ACC112 (cell line): ENCODE measurements at regions not wholly inside any gene's neighbourhood (a gene's known extent, or its start where the extent isn't known, plus 50 kb on each side); places are given as distances from the start of the nearest gene placed in this dataset.

ENCODE experiments used
- H2AFZ ChIP-seq: fragments of 200-600 bp; sonication (generic); one replicate; pipeline ENCODE4 v1.6.0; 2017; ENCODE audit warnings: antibody characterized with exemption, low read length; ENCODE audit not compliant: unreplicated experiment
- H3K27ac ChIP-seq: fragments of 200-600 bp; sonication (generic); 2 replicates; pipeline ENCODE4 v1.5.1; 2014; ENCODE audit warnings: low read depth, mild to moderate bottlenecking, antibody characterized with exemption, low read length, moderate library complexity
- H3K27me3 ChIP-seq: fragments of 200-600 bp; sonication (generic); 2 replicates; pipeline ENCODE4 v1.6.1; 2014; ENCODE audit warnings: mild to moderate bottlenecking, antibody characterized with exemption, low read length, moderate library complexity, mixed read lengths; ENCODE audit not compliant: insufficient read depth
- H3K36me3 ChIP-seq: fragments of 200-600 bp; sonication (generic); 2 replicates; pipeline ENCODE4 v1.6.1; 2016; ENCODE audit warnings: mild to moderate bottlenecking, antibody characterized with exemption, low read length, moderate library complexity, mixed read lengths; ENCODE audit not compliant: insufficient read depth
- H3K4me1 ChIP-seq: fragments of 200-600 bp; sonication (generic); one replicate; pipeline ENCODE4 v1.6.1; 2016; ENCODE audit warnings: low read length, mixed read lengths; ENCODE audit not compliant: insufficient read depth, unreplicated experiment, control insufficient read depth
- H3K4me3 ChIP-seq: fragments of 200-600 bp; sonication (generic); 2 replicates; pipeline ENCODE4 v1.5.1; 2014; ENCODE audit warnings: mild to moderate bottlenecking, low read depth, low read length
- H3K79me2 ChIP-seq: fragments of 200-600 bp; sonication (generic); one replicate; pipeline ENCODE4 v1.6.0; 2016; ENCODE audit warnings: low read length; ENCODE audit not compliant: control insufficient read depth, unreplicated experiment, insufficient read depth

DNA sequence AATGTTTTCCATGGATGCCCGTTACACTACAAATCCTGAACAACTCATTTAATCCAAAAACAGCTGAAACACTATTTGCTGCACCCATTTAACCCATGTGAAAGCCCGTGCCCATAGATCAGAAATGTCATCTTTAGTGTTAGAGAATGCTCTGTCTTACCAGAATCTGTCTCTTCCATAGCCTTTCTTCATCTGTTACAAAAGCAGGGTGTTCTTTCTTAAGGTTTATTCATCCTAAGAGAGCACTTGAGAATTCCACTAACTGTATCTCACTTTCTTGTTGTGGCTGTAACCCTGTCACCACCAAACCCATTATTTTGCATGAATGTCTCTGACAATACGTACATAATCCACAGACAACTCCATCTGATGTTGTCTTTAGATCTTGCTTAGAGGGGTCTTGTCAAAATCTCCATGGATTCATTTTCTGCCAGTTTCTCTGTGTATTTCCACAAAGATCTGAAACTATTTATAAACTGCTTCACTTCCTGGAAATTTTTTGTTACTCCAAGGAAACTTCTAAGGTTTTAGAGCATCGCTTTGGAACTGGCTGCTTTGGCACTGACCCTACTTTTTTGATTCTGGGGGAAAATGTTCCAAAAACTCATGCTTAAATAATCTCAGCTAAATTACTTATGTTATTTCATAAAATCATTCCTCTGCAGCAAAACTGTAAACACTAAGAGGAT is 167.8 kb upstream of the CCDC54 start:
- peak overlapping the region; percentile 74 for H2AFZ ChIP-seq
- H3K4me1 ChIP-seq, result peaks cover 52% of the 10 kb centered on the region
- H3K27me3 ChIP-seq, result no peaks in the 10 kb centered on the region
- H3K36me3 ChIP-seq, result no peaks in the 10 kb centered on the region
- H3K4me3 ChIP-seq, result peak overlapping the region; percentile 11; the same call in 1 of the 2 replicates
- H3K79me2 ChIP-seq, result no peaks in the 10 kb centered on the region
- peak overlapping the region; percentile 93 for H3K27ac ChIP-seq

DNA sequence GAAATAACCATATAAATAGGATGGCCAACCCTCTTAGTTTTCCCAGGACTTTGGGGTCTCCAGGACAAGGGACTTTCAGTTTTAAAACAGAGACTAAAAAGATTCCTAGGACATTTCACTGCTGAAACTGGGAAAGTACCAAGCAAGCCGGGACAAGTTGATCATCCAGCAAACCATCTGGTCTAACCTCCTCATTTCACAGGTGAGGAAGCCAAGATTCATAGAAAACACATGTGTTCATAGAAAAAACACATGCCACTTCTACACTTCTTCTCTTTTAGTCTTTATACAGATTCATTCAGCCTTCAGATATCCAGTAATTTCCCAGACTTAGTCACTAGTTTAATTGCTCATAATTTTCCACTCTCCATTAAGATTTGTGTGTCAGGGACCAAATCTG is 165.6 kb upstream of the CCDC54 start:
- H2AFZ ChIP-seq, result peak overlapping the region; percentile 20
- no peaks in the 10 kb centered on the region for H3K79me2 ChIP-seq
- H3K27me3 ChIP-seq, result no peaks in the 10 kb centered on the region
- H3K4me3 ChIP-seq, result no peak overlapping the region
- H3K36me3 ChIP-seq, result no peaks in the 10 kb centered on the region
- H3K4me1 ChIP-seq, result peaks cover 62% of the 10 kb centered on the region
- H3K27ac ChIP-seq, result no peak overlapping the region

DNA sequence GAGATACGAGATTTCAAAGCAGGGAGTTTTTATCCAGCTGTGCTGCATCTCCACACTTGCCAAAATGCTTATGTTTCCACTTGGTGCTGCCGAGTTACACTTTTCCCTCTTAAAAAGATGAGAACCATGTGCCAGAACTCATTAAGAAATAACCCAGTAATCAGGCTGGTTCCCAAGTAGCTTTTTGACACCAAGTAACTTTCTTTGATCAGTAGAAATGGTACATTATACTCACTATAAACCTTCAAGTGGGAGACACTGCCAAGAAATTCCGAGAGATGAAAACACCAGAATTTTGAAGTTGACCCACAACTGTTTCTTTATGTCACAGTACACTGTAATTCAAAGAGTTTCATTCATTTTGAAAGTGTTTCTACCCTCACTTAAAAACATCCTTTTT is 164.6 kb upstream of the CCDC54 start:
- Histone ChIP-seq H2AFZ (no peak overlapping the region), H3K79me2 (no peaks in the 10 kb centered on the region), H3K27me3 (no peaks in the 10 kb centered on the region), H3K4me1 (peaks cover 59% of the 10 kb centered on the region), H3K4me3 (no peak overlapping the region), H3K36me3 (no peaks in the 10 kb centered on the region), H3K27ac (no peak overlapping the region)

DNA sequence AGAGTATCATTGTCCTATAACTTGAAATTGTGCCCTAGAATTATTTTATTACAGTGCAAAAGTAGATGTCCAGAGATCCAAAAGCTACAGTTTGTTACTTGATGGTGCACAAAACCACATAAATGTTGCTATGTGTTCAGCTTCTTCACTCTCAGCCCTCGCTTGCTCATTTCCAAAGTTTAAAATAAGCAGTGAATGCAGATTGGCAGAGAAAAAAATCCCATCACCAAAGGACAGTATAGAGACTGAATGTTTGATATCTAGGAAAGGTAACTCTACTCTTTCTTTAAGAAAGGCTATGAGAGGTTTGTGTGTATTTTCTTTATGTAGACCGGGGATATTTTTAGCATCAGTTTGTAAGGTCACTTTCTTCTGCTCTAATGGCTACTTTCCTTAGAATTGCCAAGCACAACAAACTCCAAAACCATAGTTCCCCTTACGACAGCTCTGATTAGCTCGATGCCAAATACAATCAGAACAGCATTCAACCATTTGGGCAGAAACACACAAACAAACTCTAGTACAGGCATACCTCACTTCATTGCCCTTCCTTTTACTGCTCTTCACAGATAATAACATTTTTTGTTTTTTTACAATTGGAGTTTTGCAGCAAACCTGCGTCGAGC is 164.1 kb upstream of the CCDC54 start:
- Histone ChIP-seq H3K4me3 (no peak overlapping the region), H2AFZ (no peak overlapping the region), H3K27me3 (no peaks in the 10 kb centered on the region), H3K36me3 (no peaks in the 10 kb centered on the region), H3K79me2 (no peaks in the 10 kb centered on the region), H3K27ac (no peak overlapping the region), H3K4me1 (peaks cover 60% of the 10 kb centered on the region)

DNA sequence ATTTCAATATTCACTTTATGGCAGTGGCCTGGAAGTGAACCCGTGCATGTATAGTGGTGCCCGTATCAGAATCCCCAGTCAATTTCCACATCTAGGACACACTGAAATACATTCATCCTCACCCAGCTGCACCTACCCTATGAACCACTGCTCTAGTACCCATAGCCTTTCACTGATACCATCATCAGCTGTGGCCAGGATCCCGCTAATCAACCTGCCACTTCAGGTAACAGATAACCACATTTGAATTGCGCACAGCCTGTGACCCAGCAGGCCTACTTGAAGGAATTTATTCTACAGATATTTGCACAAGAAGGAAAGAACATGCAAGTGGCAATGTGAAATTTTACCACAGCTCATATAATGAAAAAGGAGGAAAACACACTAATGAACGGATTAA is 161.0 kb upstream of the CCDC54 start:
- Histone ChIP-seq H3K27ac (peak overlapping the region; percentile 100), H3K4me3 (peak overlapping the region; percentile 16; the same call in 1 of the 2 replicates), H3K4me1 (peaks cover 58% of the 10 kb centered on the region), H3K36me3 (no peaks in the 10 kb centered on the region), H2AFZ (no peak overlapping the region), H3K27me3 (no peaks in the 10 kb centered on the region), H3K79me2 (no peaks in the 10 kb centered on the region)

DNA sequence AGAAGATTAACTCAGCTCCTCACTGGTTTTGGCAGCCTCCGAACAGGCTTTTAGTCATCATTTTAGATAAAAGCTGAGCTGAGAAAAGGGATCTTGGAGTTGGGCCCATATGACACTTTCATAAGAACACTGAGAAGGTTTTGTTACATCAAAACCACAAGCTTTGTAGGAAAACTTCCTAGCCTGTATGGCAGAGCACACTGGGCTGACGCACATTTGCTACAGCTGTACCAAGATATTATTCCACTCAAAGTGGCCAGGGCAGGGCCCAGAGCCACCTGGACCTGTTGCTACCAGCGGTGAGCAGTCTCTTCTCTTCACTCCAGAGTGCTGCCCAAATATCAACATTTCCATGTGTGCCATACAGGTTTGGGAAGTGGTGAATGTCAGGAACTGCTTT is 160.5 kb upstream of the CCDC54 start:
- Histone ChIP-seq H3K36me3 (no peaks in the 10 kb centered on the region), H3K27ac (peak overlapping the region; percentile 100), H2AFZ (no peak overlapping the region), H3K4me1 (peaks cover 57% of the 10 kb centered on the region), H3K79me2 (no peaks in the 10 kb centered on the region), H3K27me3 (no peaks in the 10 kb centered on the region), H3K4me3 (peak overlapping the region; percentile 66)

DNA sequence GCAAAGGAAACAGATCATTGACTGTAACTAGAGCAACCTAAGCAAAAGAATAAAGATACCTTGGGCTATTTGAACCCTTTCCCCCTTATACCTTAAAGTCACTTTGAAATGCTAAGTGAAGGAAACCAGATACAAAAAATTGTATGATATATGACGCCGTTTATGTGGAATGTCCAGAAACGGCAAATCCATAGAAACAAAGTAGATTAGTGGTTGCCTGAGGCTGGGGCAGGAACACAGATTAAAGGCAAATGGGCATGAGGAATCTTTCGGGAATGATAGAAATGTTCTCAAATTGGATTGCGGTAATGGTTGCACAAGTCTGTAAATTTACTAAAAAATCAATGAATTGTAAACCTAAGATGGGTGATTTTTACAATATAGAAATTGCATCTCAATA is 160.1 kb upstream of the CCDC54 start:
- Histone ChIP-seq H3K27me3 (no peaks in the 10 kb centered on the region), H3K4me1 (peaks cover 60% of the 10 kb centered on the region), H2AFZ (no peak overlapping the region), H3K4me3 (peak overlapping the region; percentile 66), H3K79me2 (no peaks in the 10 kb centered on the region), H3K27ac (peak overlapping the region; percentile 100), H3K36me3 (no peaks in the 10 kb centered on the region)

DNA sequence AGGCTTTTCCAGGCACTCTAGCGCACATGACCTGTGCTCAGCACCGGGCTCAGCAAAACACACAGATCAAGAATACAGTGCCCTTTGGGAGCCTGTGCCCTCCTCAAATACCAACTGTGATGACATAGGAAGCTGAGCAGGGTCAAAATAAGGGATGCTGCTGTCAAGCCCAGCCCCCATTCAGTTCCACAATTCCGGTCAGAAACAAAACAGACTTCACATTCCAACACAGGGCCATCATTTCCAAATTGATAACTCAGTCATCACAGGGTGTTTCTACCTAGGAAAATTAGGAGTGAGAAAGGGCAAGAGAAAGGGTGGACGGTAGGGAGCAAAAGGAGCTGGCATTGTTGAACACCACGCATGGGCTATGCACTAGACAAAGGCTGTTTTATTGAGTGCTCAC is 158.4 kb upstream of the CCDC54 start:
- H3K4me1 ChIP-seq, result peaks cover 71% of the 10 kb centered on the region
- H3K27ac ChIP-seq, result peak overlapping the region; percentile 100
- H2AFZ ChIP-seq, result peak overlapping the region; percentile 72
- H3K36me3 ChIP-seq, result no peaks in the 10 kb centered on the region
- no peak overlapping the region for H3K4me3 ChIP-seq
- H3K79me2 ChIP-seq, result no peaks in the 10 kb centered on the region
- H3K27me3 ChIP-seq, result no peaks in the 10 kb centered on the region

DNA sequence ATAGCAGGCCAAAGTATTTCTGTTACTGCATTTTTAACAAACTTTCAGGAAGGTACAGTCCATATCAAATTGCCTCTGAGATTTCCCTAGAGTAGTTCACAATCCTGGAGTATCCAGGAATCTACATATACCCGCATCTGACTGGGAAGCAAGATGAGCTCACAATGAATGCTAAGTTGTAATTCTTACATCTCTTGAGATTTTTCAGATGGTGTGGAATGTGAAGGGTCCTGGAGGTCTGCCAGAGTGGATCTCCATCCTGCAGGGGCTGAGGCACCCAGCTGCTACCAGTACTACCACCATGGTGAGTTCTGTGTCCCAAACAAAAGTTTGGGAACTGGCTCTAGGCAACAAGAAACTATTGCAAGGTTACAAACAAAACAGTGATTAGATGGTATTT is 156.7 kb upstream of the CCDC54 start:
- Histone ChIP-seq H3K4me1 (peaks cover 69% of the 10 kb centered on the region), H3K27ac (peak overlapping the region; percentile 34; the same call in 1 of the 2 replicates), H2AFZ (no peak overlapping the region)

DNA sequence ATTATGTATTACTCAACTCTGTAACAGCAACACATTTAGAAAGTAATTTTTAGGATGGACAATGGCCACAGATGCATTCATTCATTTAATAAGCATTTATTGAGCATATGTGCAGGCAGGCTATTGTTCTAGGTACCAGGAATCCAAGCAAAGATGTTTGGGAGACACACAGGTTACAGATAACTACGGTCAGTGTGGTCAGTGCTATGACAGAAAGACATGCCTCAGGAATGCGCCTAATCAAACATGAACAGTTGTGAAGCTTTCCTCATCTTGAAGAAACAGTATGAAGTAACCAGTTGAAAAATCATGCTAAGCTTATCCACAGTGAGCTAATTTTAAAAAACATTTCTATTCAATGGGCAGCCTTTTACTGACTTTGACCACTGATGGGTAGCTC is 155.4 kb upstream of the CCDC54 start:
- Histone ChIP-seq H2AFZ (no peak overlapping the region), H3K4me3 (no peak overlapping the region), H3K4me1 (peaks cover 61% of the 10 kb centered on the region), H3K27me3 (no peaks in the 10 kb centered on the region), H3K27ac (peak overlapping the region; percentile 95), H3K36me3 (peaks cover 3% of the 10 kb centered on the region; the same call in 1 of the 2 replicates), H3K79me2 (no peaks in the 10 kb centered on the region)

More for the DNA sequence above, 156.7 kb upstream of the CCDC54 start:
- no peaks in the 10 kb centered on the region for H3K36me3 ChIP-seq
- H3K27me3 ChIP-seq, result no peaks in the 10 kb centered on the region
- H3K4me3 ChIP-seq, result no peak overlapping the region
- H3K79me2 ChIP-seq, result no peaks in the 10 kb centered on the region

DNA sequence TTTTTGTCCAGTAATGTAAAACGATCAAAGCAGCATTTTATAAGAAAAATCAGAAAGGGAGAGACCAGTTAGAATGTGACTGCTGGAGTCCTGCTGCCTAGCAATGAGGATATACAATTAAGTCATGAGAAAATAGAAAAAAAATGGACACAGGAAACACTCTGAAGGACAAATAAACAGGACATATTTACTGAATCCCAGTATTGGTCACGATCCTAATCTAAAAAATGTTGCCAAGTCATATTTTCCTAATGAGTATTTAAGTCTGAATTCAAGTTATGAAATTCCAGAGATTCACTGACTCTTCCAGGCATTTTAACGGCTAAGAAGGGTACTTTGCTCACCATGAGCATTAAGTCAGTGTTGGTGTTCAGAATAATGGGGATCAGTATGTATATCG is 154.3 kb upstream of the CCDC54 start:
- no peaks in the 10 kb centered on the region for H3K27me3 ChIP-seq
- H3K4me3 ChIP-seq, result no peak overlapping the region
- peak overlapping the region; percentile 61 for H2AFZ ChIP-seq
- H3K79me2 ChIP-seq, result no peaks in the 10 kb centered on the region
- peak overlapping the region; percentile 95 for H3K27ac ChIP-seq
- H3K4me1 ChIP-seq, result peaks cover 65% of the 10 kb centered on the region
- peaks cover 3% of the 10 kb centered on the region; the same call in 1 of the 2 replicates for H3K36me3 ChIP-seq
